Retinal pigment epithelial cell (primary cell): ENCODE measurements at regions not wholly inside any gene's neighbourhood (a gene's known extent, or its start where the extent isn't known, plus 50 kb on each side); places are given as distances from the start of the nearest gene placed in this dataset.
"Not testable (repeated sequence)": the region's sequence is repeated elsewhere in the genome, so short reads cannot be mapped to it uniquely, and the experiment has no call there.

Experiments used
- DNase-seq: peaks from one replicate; pipeline ENCODE4 v3.0.0-alpha.2; 2010; ENCODE audit warnings: low read depth
- H3K4me3 ChIP-seq: 2 replicates; pipeline ENCODE4 v1.5.1; 2011; ENCODE audit warnings: mild to moderate bottlenecking, low read length, control low read depth, moderate library complexity
- CTCF ChIP-seq: conservative IDR thresholded peaks from 2 replicates; pipeline ENCODE4 v1.5.1; 2011; ENCODE audit warnings: low read depth, low read length, control low read depth, inconsistent platforms

- no peak overlapping the region for H3K4me3 ChIP-seq
- no peak for DNase-seq
- no peak for TF ChIP-seq CTCF
Measured at GRCh38 chr15:96629511-96629910, 299.0 kb downstream of the NR2F2 start.

GRCh38 chr15:96638793-96639192 is 308.3 kb downstream of the NR2F2 start:
- TF ChIP-seq CTCF, result no peak
- no peak overlapping the region for H3K4me3 ChIP-seq
- DNase-seq, result no peak

- DNase-seq, result no peak
- no peak for TF ChIP-seq CTCF
- H3K4me3 ChIP-seq, result no peak overlapping the region
Measured at GRCh38 chr15:96645796-96646195, 315.3 kb downstream of the NR2F2 start.

- no peak for DNase-seq
- H3K4me3 ChIP-seq, result no peak overlapping the region
- no peak for TF ChIP-seq CTCF
Measured at GRCh38 chr15:96648866-96649265, 318.4 kb downstream of the NR2F2 start.

GRCh38 chr15:96657096-96657495 is 326.6 kb downstream of the NR2F2 start:
- TF ChIP-seq CTCF, result no peak
- no peak for DNase-seq
- no peak overlapping the region for H3K4me3 ChIP-seq

GRCh38 chr15:96666979-96667378 is 336.5 kb downstream of the NR2F2 start:
- H3K4me3 ChIP-seq, DNase-seq: not testable (repeated sequence)

- no peak for TF ChIP-seq CTCF
- no peak overlapping the region for H3K4me3 ChIP-seq
- DNase-seq, result no peak
Measured at GRCh38 chr15:96670389-96670788, 339.9 kb downstream of the NR2F2 start.

GRCh38 chr15:96672629-96673028 is 342.1 kb downstream of the NR2F2 start:
- DNase-seq, result peak; percentile 2
- TF ChIP-seq CTCF, result no peak
- no peak overlapping the region for H3K4me3 ChIP-seq
